HuH-7.5 (cell line): ENCODE measurements at regions not wholly inside any gene's neighbourhood (a gene's known extent, or its start where the extent isn't known, plus 50 kb on each side); places are given as distances from the start of the nearest gene placed in this dataset.

Experiments used
- DNase-seq: peaks from one replicate; pipeline ENCODE4 v3.0.0; 2011; ENCODE audit warnings: low spot score

- no peak for DNase-seq
Observed at GRCh38 chr12:105745811-105746210, 392.9 kb downstream of the NUAK1 start.

GRCh38 chr12:105748806-105749600, 389.8 kb downstream of the NUAK1 start:
- no peak for DNase-seq

- DNase-seq = peak; percentile 33
Observed at GRCh38 chr12:105750096-105750495, 388.7 kb downstream of the NUAK1 start.

GRCh38 chr12:105754313-105754712, 384.4 kb downstream of the NUAK1 start:
- no peak for DNase-seq

- DNase-seq = no peak
Observed at GRCh38 chr12:105756961-105757360, 381.8 kb downstream of the NUAK1 start.

GRCh38 chr12:105759149-105759548, 379.6 kb downstream of the NUAK1 start:
- no peak for DNase-seq

GRCh38 chr12:105761075-105761474, 377.7 kb downstream of the NUAK1 start:
- no peak for DNase-seq

GRCh38 chr12:105764216-105764835, 374.4 kb downstream of the NUAK1 start:
- no peak for DNase-seq

- DNase-seq = no peak
Observed at GRCh38 chr12:105765053-105766014, 373.4 kb downstream of the NUAK1 start.

- no peak for DNase-seq
Observed at GRCh38 chr12:105766029-105766428, 372.7 kb downstream of the NUAK1 start.

GRCh38 chr12:105769486-105769885, 369.3 kb downstream of the NUAK1 start:
- DNase-seq = no peak

GRCh38 chr12:105773471-105773870, 365.3 kb downstream of the NUAK1 start:
- DNase-seq = no peak

GRCh38 chr12:105774037-105774436, 364.7 kb downstream of the NUAK1 start:
- DNase-seq = no peak

- no peak for DNase-seq
Observed at GRCh38 chr12:105775343-105775742, 363.4 kb downstream of the NUAK1 start.

GRCh38 chr12:105783983-105784947, 354.5 kb downstream of the NUAK1 start:
- DNase-seq = no peak

- no peak for DNase-seq
Observed at GRCh38 chr12:105793421-105793820, 345.3 kb downstream of the NUAK1 start.

- no peak for DNase-seq
Observed at GRCh38 chr12:105798256-105798845, 340.4 kb downstream of the NUAK1 start.

GRCh38 chr12:105799103-105799502, 339.7 kb downstream of the NUAK1 start:
- DNase-seq = no peak

- no peak for DNase-seq
Observed at GRCh38 chr12:105801351-105801750, 337.4 kb downstream of the NUAK1 start.

- DNase-seq = no peak
Observed at GRCh38 chr12:105803292-105803691, 335.5 kb downstream of the NUAK1 start.
